Vagina (tissue), 2 donors: ENCODE measurements at regions not wholly inside any gene's neighbourhood (a gene's known extent, or its start where the extent isn't known, plus 50 kb on each side); places are given as distances from the start of the nearest gene placed in this dataset.

ENCODE experiments used
- CTCF ChIP-seq, 3 experiments: fragments of 450-650 bp in 2 of 3; fragments of 200-600 bp in 1 of 3; sonication (generic) in 1 of 3; IDR thresholded peaks; one replicate each; pipeline ENCODE4 v1.5.1; 2017 to 2019; ENCODE audit warnings: antibody characterized with exemption in 3 of 3, mild to moderate bottlenecking in 2 of 3, moderate library complexity in 2 of 3
- POLR2A ChIP-seq, 2 donors: fragments of 450-650 bp; IDR thresholded peaks; one replicate each; pipeline ENCODE4 v1.6.1; 2017; ENCODE audit warnings: antibody characterized with exemption in 2 of 2, mild to moderate bottlenecking in 2 of 2, moderate library complexity in 2 of 2
- POLR2AphosphoS5 ChIP-seq, 2 donors: sonication (generic); formaldehyde crosslinking; IDR thresholded peaks; one replicate each; pipeline ENCODE4 v1.9.0; 2017; ENCODE audit warnings: antibody characterized with exemption in 2 of 2, mild to moderate bottlenecking in 2 of 2, low read depth in 1 of 2; ENCODE audit not compliant: insufficient read depth in 1 of 2

GRCh38 chr1:192436441-192437078, 119.8 kb downstream of the RGS21 start:
- TF ChIP-seq POLR2A (IDR thresholded peaks at IDR 0.05) (no peak), CTCF (IDR thresholded peaks at IDR 0.05) (no peak), POLR2AphosphoS5 (IDR thresholded peaks at IDR 0.05; ENCODE audit: insufficient read depth in 1 of 2, low read depth in 1 of 2) (no peak)
